HG02981 (cell line): ENCODE measurements at regions not wholly inside any gene's neighbourhood (a gene's known extent, or its start where the extent isn't known, plus 50 kb on each side); places are given as distances from the start of the nearest gene placed in this dataset.

Experiments
- ATAC-seq: cut with Tn5 transposase; IDR thresholded peaks from one replicate; pipeline ENCODE4 v1.9.1; 2021; ENCODE audit warnings: mild to moderate bottlenecking, moderate library complexity; ENCODE audit not compliant: unreplicated experiment

- no peak for ATAC-seq
Observed at GRCh38 chr16:11494433-11494832, 92.3 kb downstream of the LITAF start.

- ATAC-seq, result no peak
Observed at GRCh38 chr16:11495066-11495407, 91.7 kb downstream of the LITAF start.
